ENCODE measurements at regions not wholly inside any gene's neighbourhood (a gene's known extent, or its start where the extent isn't known, plus 50 kb on each side); places are given as distances from the start of the nearest gene placed in this dataset.

DNA sequence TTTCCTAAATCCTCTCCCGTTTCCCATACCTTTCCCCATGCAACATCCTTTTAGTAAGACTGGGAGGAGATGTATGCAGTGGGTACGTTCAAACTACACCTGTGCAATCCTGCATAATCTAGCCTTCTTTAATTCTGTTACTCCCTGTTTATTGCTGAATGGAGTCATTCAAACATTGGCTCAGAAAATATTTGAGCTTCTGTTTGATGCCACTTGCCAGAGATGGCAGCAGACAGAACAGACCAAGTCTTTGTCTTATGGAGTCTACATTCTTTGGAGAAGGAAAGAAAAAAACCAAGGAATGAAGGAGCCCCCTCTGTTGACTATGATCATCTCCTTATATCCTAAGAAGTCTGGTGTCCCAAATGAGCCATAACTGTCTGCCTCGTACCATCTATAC lies 288.8 kb downstream of the HAPSTR1 start:
- no peak for DNase-seq (ENCODE audit: low read depth)
- TF ChIP-seq CTCF (IDR thresholded peaks at IDR 0.05; ENCODE audit: insufficient read depth, low read length), result no peak
- H3K4me3 ChIP-seq (ENCODE audit: low read depth, low read length), result no peak overlapping the region

DNA sequence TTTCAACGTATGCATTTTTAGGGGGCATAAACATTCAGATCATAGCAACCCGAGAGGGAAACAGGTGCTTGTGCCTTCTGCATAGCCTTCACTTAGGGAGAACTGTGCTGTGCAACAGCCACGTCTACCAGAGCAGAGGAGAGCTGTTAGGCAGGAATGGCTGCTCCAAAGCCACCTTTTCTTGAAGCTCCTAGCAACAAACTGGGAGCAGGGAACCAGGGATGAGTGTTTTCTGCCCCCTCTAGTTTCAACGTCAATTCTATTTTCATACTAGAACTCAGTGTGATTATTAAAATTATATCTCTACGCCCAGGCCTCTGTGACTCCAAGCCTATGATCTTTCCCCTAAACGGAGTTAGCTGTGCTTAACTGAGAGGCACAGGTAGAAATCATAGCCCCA lies 290.0 kb downstream of the HAPSTR1 start:
- H3K4me3 ChIP-seq (ENCODE audit: low read depth, low read length), result no peak overlapping the region
- DNase-seq (ENCODE audit: low read depth), result no peak
- TF ChIP-seq CTCF (IDR thresholded peaks at IDR 0.05; ENCODE audit: insufficient read depth, low read length), result no peak

GRCh38 chr16:9381905-9382304 lies 290.5 kb downstream of the HAPSTR1 start:
- DNase-seq (ENCODE audit: low read depth), result no peak
- H3K4me3 ChIP-seq (ENCODE audit: low read depth, low read length), result no peak overlapping the region
- no peak for TF ChIP-seq CTCF (IDR thresholded peaks at IDR 0.05; ENCODE audit: insufficient read depth, low read length)

- no peak for TF ChIP-seq CTCF (IDR thresholded peaks at IDR 0.05; ENCODE audit: insufficient read depth, low read length)
- H3K4me3 ChIP-seq (ENCODE audit: low read depth, low read length), result no peak overlapping the region
- no peak for DNase-seq (ENCODE audit: low read depth)
These were observed 291.8 kb downstream of the HAPSTR1 start for GRCh38 chr16:9383281-9383680.

DNA sequence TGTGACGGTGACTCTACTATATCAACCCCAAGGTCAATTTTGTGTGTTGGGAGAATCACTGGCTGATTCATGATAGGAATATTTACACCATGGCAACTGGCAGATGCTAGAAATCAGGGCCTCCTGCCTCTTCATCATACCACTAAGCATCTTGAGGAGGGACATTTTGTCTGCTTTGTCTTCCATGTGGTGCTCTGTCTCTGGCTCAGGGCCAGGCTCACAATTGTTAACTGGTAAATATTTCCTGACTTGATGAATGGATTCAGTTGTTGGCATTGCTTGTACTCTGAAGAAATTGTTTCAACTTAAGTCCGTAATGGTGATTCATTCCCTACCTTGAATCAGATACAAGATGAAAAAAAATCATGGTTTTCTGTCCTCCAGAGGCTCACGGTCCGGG lies 292.7 kb downstream of the HAPSTR1 start:
- H3K4me3 ChIP-seq (ENCODE audit: low read depth, low read length), result no peak overlapping the region
- TF ChIP-seq CTCF (IDR thresholded peaks at IDR 0.05; ENCODE audit: insufficient read depth, low read length), result no peak
- DNase-seq (ENCODE audit: low read depth), result no peak

GRCh38 chr16:9389543-9390207 lies 298.2 kb downstream of the HAPSTR1 start:
- DNase-seq (ENCODE audit: low read depth), result no peak
- H3K4me3 ChIP-seq (ENCODE audit: low read depth, low read length), result no peak overlapping the region
- no peak for TF ChIP-seq CTCF (IDR thresholded peaks at IDR 0.05; ENCODE audit: insufficient read depth, low read length)

GRCh38 chr16:9392956-9393355 lies 301.5 kb downstream of the HAPSTR1 start:
- no peak for DNase-seq (ENCODE audit: low read depth)
- no peak overlapping the region for H3K4me3 ChIP-seq (ENCODE audit: low read depth, low read length)
- TF ChIP-seq CTCF (IDR thresholded peaks at IDR 0.05; ENCODE audit: insufficient read depth, low read length), result no peak

Data from fibroblast of the aortic adventitia (primary cell).